DMS153 treated with DMSO at 0.1 percent for 48 hours (cell line): ENCODE measurements at regions not wholly inside any gene's neighbourhood (a gene's known extent, or its start where the extent isn't known, plus 50 kb on each side); places are given as distances from the start of the nearest gene placed in this dataset.

Experiments used
- DNase-seq: peaks from one replicate; lab custom pipeline; 2025; ENCODE audit not compliant: unreplicated experiment; lab: John Stamatoyannopoulos, UW

- DNase-seq = no peak
Measured at GRCh38 chr1:193726722-193727121, 540.3 kb upstream of the B3GALT2 start.

GRCh38 chr1:193712392-193712791 lies 526.0 kb upstream of the B3GALT2 start:
- DNase-seq = no peak

GRCh38 chr1:193709607-193710006 lies 523.2 kb upstream of the B3GALT2 start:
- DNase-seq = no peak

GRCh38 chr1:193707271-193708021 lies 521.0 kb upstream of the B3GALT2 start:
- no peak for DNase-seq

GRCh38 chr1:193706766-193707165 lies 520.4 kb upstream of the B3GALT2 start:
- DNase-seq = no peak

- DNase-seq = no peak
Measured at GRCh38 chr1:193705554-193705981, 519.2 kb upstream of the B3GALT2 start.

GRCh38 chr1:193703655-193704054 lies 517.2 kb upstream of the B3GALT2 start:
- DNase-seq = no peak

GRCh38 chr1:193703121-193703520 lies 516.7 kb upstream of the B3GALT2 start:
- no peak for DNase-seq

- DNase-seq = no peak
Measured at GRCh38 chr1:193701759-193702158, 515.3 kb upstream of the B3GALT2 start.

- no peak for DNase-seq
Measured at GRCh38 chr1:193700710-193701355, 514.4 kb upstream of the B3GALT2 start.

- DNase-seq = no peak
Measured at GRCh38 chr1:193699261-193699660, 512.8 kb upstream of the B3GALT2 start.

GRCh38 chr1:193697776-193698175 lies 511.4 kb upstream of the B3GALT2 start:
- DNase-seq = no peak

- DNase-seq = no peak
Measured at GRCh38 chr1:193697115-193697762, 510.8 kb upstream of the B3GALT2 start.

GRCh38 chr1:193694741-193695140 lies 508.3 kb upstream of the B3GALT2 start:
- no peak for DNase-seq

GRCh38 chr1:193685986-193686385 lies 499.6 kb upstream of the B3GALT2 start:
- no peak for DNase-seq

GRCh38 chr1:193681422-193681821 lies 495.0 kb upstream of the B3GALT2 start:
- DNase-seq = no peak

GRCh38 chr1:193680924-193681316 lies 494.5 kb upstream of the B3GALT2 start:
- no peak for DNase-seq

GRCh38 chr1:193680247-193680923 lies 494.0 kb upstream of the B3GALT2 start:
- no peak for DNase-seq

- DNase-seq = no peak
Measured at GRCh38 chr1:193677874-193678273, 491.5 kb upstream of the B3GALT2 start.

GRCh38 chr1:193676996-193677549 lies 490.7 kb upstream of the B3GALT2 start:
- no peak for DNase-seq

- DNase-seq = no peak
Measured at GRCh38 chr1:193674292-193674944, 488.0 kb upstream of the B3GALT2 start.
